Neural cell (in vitro differentiated cells): ENCODE measurements at regions not wholly inside any gene's neighbourhood (a gene's known extent, or its start where the extent isn't known, plus 50 kb on each side); places are given as distances from the start of the nearest gene placed in this dataset.

Source experiments
- H2AFZ ChIP-seq: fragments of 200-600, 300-800 bp; sonication (generic), shearing (Covaris generic); 2 replicates; pipeline ENCODE4 v1.6.0; 2014; ENCODE audit warnings: low read depth, mild to moderate bottlenecking, antibody characterized with exemption, low read length, moderate library complexity
- H3F3A ChIP-seq: fragments of 200-600 bp; shearing (Covaris generic); 2 replicates; pipeline ENCODE4 v1.6.1; 2016; ENCODE audit warnings: mild to moderate bottlenecking, moderate library complexity, mixed read lengths, antibody characterized with exemption, low read length; ENCODE audit not compliant: insufficient read depth, poor library complexity, severe bottlenecking
- H3K27ac ChIP-seq: fragments of 200-600, 300-800 bp; sonication (generic), shearing (Covaris generic); 2 replicates; pipeline ENCODE4 v1.5.1; 2014; ENCODE audit warnings: mild to moderate bottlenecking, low read length, moderate library complexity
- H3K27me3 ChIP-seq: fragments of 300-800, 200-600 bp; sonication (generic), shearing (Covaris generic); 2 replicates; pipeline ENCODE4 v1.6.0; 2014; ENCODE audit warnings: mild to moderate bottlenecking, low read depth, low read length, moderate library complexity; ENCODE audit not compliant: insufficient read depth
- H3K36me3 ChIP-seq: fragments of 300-800, 200-600 bp; sonication (generic), shearing (Covaris generic); 2 replicates; pipeline ENCODE4 v1.5.1; 2014; ENCODE audit warnings: mild to moderate bottlenecking, antibody characterized with exemption, low read length, moderate library complexity; ENCODE audit not compliant: insufficient read depth
- H3K4me2 ChIP-seq: fragments of 300-800, 200-600 bp; sonication (generic), shearing (Covaris generic); 2 replicates; pipeline ENCODE4 v1.6.0; 2014; ENCODE audit warnings: mild to moderate bottlenecking, low read length
- H3K4me3 ChIP-seq: fragments of 300-800, 200-600 bp; sonication (generic), shearing (Covaris generic); 2 replicates; pipeline ENCODE4 v1.5.1; 2014; ENCODE audit warnings: mild to moderate bottlenecking, low read length, moderate library complexity
- H3K79me2 ChIP-seq: fragments of 200-600 bp; shearing (Covaris generic); replicated peaks from 2 replicates; pipeline ENCODE4 v1.6.0; 2014; ENCODE audit warnings: mild to moderate bottlenecking, low read length, moderate library complexity; ENCODE audit not compliant: insufficient read depth
- H3K9ac ChIP-seq: fragments of 300-800, 200-600 bp; sonication (generic), shearing (Covaris generic); 2 replicates; pipeline ENCODE4 v1.6.1; 2016; ENCODE audit warnings: mild to moderate bottlenecking, low read length, mixed read lengths
- H3K9me2 ChIP-seq: fragments of 200-600 bp; shearing (Covaris generic); 2 replicates; pipeline ENCODE4 v1.6.1; 2016; ENCODE audit warnings: mild to moderate bottlenecking, low read length, mixed read lengths; ENCODE audit not compliant: insufficient read depth
- H3K9me3 ChIP-seq: fragments of 200-600, 300-800 bp; sonication (generic), shearing (Covaris generic); 2 replicates; pipeline ENCODE4 v1.6.1; 2016; ENCODE audit warnings: mild to moderate bottlenecking, mixed run types, low read length, moderate library complexity, mixed read lengths
- H4K20me1 ChIP-seq: fragments of 200-600 bp; shearing (Covaris generic); 2 replicates; pipeline ENCODE4 v1.6.1; 2016; ENCODE audit warnings: mild to moderate bottlenecking, mixed run types; ENCODE audit not compliant: insufficient read depth
- EP300 ChIP-seq: fragments of 450-650 bp; conservative IDR thresholded peaks from 2 replicates; pipeline ENCODE4 v1.6.1; 2014; ENCODE audit warnings: antibody characterized with exemption, mild to moderate bottlenecking, moderate library complexity; ENCODE audit not compliant: poor library complexity, severe bottlenecking
- EZH2 ChIP-seq: fragments of 200-600, 300-800 bp; shearing (Covaris generic), sonication (generic); IDR thresholded peaks from 2 replicates; pipeline ENCODE4 v1.6.1; 2014; ENCODE audit warnings: antibody characterized with exemption, low read length, borderline replicate concordance, mild to moderate bottlenecking; ENCODE audit not compliant: insufficient read depth, poor library complexity, severe bottlenecking
- MXI1 ChIP-seq: fragments of 450-650 bp; conservative IDR thresholded peaks from 2 replicates; pipeline ENCODE4 v1.6.1; 2014; ENCODE audit warnings: antibody characterized with exemption, mild to moderate bottlenecking; ENCODE audit not compliant: poor library complexity, severe bottlenecking
- POLR2AphosphoS5 ChIP-seq: IDR thresholded peaks from 2 replicates; pipeline ENCODE4 v1.6.1; 2012
- RAD21 ChIP-seq: fragments of 450-650 bp; conservative IDR thresholded peaks from 2 replicates; pipeline ENCODE4 v1.6.1; 2014; ENCODE audit warnings: antibody characterized with exemption, mild to moderate bottlenecking, moderate library complexity
- SMC3 ChIP-seq: fragments of 450-650 bp; conservative IDR thresholded peaks from 2 replicates; pipeline ENCODE4 v1.6.1; 2014; ENCODE audit warnings: antibody characterized with exemption, mild to moderate bottlenecking, moderate library complexity; ENCODE audit not compliant: poor library complexity
- TAF1 ChIP-seq: IDR thresholded peaks from 2 replicates; pipeline ENCODE4 v1.6.1; 2012; ENCODE audit warnings: low read depth
- TF ChIP-seq, protein P1 (sequence below): fragments of 450-650 bp; IDR thresholded peaks from 2 replicates; pipeline ENCODE4 v1.5.1; 2014; ENCODE audit warnings: antibody characterized with exemption, mild to moderate bottlenecking, moderate library complexity; ENCODE audit not compliant: poor library complexity, severe bottlenecking
- TF ChIP-seq, protein P2 (sequence below): IDR thresholded peaks from 2 replicates; pipeline ENCODE4 v1.6.1; 2012; ENCODE audit warnings: borderline replicate concordance

DNA sequence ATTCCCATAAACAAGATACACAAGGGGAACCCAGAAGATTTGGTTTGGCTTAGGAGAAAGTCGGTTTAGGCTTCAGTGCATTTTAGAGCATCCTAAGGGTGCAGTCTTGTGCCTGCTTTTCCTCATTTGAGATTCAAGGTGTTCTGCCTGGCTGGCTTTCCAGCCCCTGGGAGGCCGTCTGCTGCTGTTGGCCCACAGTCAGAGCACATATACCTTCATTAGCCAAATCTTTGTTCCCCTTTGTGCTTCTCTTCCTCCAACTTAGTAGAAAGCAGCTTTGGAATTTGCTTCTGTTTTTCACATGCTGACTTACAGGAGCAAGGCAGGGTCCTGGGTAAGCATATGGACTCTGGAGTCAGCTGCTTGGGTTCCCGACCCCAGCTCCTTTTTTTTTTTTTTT, 477.1 kb upstream of the TCF4 start:
- Histone ChIP-seq H4K20me1 (no peaks in the 10 kb centered on the region), H3K4me3 (no peak overlapping the region), H3K9ac (no peak overlapping the region), H3K4me2 (no peak overlapping the region), H3K9me3 (no peaks in the 10 kb centered on the region), H3K27ac (no peak overlapping the region), H3F3A (no peaks in the 10 kb centered on the region), H3K79me2 (no peaks in the 10 kb centered on the region), H3K27me3 (no peaks in the 10 kb centered on the region), H3K36me3 (no peaks in the 10 kb centered on the region), H3K9me2 (no peaks in the 10 kb centered on the region), H2AFZ (no peak overlapping the region)
- TF ChIP-seq SMC3 (no peak), EP300 (no peak), TAF1 (no peak), MXI1 (no peak)
- TF ChIP-seq, protein P1, sequence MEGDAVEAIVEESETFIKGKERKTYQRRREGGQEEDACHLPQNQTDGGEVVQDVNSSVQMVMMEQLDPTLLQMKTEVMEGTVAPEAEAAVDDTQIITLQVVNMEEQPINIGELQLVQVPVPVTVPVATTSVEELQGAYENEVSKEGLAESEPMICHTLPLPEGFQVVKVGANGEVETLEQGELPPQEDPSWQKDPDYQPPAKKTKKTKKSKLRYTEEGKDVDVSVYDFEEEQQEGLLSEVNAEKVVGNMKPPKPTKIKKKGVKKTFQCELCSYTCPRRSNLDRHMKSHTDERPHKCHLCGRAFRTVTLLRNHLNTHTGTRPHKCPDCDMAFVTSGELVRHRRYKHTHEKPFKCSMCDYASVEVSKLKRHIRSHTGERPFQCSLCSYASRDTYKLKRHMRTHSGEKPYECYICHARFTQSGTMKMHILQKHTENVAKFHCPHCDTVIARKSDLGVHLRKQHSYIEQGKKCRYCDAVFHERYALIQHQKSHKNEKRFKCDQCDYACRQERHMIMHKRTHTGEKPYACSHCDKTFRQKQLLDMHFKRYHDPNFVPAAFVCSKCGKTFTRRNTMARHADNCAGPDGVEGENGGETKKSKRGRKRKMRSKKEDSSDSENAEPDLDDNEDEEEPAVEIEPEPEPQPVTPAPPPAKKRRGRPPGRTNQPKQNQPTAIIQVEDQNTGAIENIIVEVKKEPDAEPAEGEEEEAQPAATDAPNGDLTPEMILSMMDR = no peak

DNA sequence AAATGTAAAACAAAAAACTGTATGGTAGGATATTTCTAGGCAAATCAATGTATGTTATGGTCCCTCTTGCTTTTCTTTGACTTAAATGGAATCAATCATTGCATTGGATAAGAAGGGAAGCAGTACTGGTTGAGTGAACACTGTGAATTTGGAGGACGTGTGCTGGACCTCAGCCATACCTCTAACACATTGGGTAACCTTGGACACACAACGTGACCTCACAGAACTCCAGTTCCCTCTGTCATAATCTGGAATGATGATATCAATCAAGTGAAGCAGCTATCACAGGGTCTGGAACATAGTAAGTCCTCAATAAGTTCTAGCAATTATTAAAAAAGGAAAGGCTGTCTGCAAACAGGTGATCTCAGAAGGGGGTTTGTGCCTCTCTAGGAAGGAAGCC, 474.9 kb upstream of the TCF4 start:
- Histone ChIP-seq H3K9me2 (no peaks in the 10 kb centered on the region), H3K4me3 (no peak overlapping the region)
- TF ChIP-seq RAD21 (no peak), POLR2AphosphoS5 (no peak), MXI1 (no peak), SMC3 (no peak), TAF1 (no peak), EP300 (no peak), EZH2 (no peak)
- TF ChIP-seq, protein P2, sequence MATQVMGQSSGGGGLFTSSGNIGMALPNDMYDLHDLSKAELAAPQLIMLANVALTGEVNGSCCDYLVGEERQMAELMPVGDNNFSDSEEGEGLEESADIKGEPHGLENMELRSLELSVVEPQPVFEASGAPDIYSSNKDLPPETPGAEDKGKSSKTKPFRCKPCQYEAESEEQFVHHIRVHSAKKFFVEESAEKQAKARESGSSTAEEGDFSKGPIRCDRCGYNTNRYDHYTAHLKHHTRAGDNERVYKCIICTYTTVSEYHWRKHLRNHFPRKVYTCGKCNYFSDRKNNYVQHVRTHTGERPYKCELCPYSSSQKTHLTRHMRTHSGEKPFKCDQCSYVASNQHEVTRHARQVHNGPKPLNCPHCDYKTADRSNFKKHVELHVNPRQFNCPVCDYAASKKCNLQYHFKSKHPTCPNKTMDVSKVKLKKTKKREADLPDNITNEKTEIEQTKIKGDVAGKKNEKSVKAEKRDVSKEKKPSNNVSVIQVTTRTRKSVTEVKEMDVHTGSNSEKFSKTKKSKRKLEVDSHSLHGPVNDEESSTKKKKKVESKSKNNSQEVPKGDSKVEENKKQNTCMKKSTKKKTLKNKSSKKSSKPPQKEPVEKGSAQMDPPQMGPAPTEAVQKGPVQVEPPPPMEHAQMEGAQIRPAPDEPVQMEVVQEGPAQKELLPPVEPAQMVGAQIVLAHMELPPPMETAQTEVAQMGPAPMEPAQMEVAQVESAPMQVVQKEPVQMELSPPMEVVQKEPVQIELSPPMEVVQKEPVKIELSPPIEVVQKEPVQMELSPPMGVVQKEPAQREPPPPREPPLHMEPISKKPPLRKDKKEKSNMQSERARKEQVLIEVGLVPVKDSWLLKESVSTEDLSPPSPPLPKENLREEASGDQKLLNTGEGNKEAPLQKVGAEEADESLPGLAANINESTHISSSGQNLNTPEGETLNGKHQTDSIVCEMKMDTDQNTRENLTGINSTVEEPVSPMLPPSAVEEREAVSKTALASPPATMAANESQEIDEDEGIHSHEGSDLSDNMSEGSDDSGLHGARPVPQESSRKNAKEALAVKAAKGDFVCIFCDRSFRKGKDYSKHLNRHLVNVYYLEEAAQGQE = no peak
- TF ChIP-seq, protein P1 = no peak

More for the DNA sequence above, 474.9 kb upstream of the TCF4 start:
- Histone ChIP-seq H3K27me3 (no peaks in the 10 kb centered on the region), H3F3A (no peaks in the 10 kb centered on the region), H2AFZ (no peak overlapping the region), H3K4me2 (no peak overlapping the region), H3K9me3 (no peaks in the 10 kb centered on the region), H3K36me3 (no peaks in the 10 kb centered on the region), H3K27ac (no peak overlapping the region), H3K79me2 (no peaks in the 10 kb centered on the region), H4K20me1 (no peaks in the 10 kb centered on the region), H3K9ac (no peak overlapping the region)
